ENCODE measurements at regions not wholly inside any gene's neighbourhood (a gene's known extent, or its start where the extent isn't known, plus 50 kb on each side); places are given as distances from the start of the nearest gene placed in this dataset.
A peak's percentile ranks its signal among the peaks of the same experiment; 100 is the strongest.

DNA sequence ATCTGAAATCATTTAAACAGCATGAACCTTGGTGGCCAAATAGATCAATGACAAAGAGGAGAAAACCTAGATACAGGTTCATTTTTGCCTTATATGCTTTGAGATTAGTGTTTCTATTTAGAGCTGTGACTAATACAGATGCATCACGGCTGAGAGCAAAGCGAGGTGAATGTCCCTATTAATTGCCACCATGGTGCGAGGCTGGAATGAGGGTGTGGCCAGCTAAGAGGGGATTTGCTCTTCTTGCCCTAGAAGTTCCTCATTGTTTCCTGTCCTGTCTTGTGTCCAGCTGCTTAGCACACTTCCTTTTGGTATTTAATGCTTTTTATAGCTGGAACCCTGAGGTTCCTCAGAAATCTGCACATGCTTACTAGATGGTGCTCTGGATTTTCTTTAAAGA, 339.1 kb upstream of the RGMA start:
- no peak overlapping the region for H3K4me3 ChIP-seq
- TF ChIP-seq Cebpa-rat (IDR thresholded peaks at IDR 0.05) = no peak
- H3K9me3 ChIP-seq = peaks cover 18% of the 10 kb centered on the region
- H3K4me1 ChIP-seq = no peaks in the 10 kb centered on the region
- H3K4me2 ChIP-seq = no peak overlapping the region
- no peak overlapping the region for H3K9ac ChIP-seq
- no peaks in the 10 kb centered on the region for H3K36me3 ChIP-seq
- no peak overlapping the region for H3K27ac ChIP-seq
- no peaks in the 10 kb centered on the region for H3K27me3 ChIP-seq
- H4K20me1 ChIP-seq = no peaks in the 10 kb centered on the region

DNA sequence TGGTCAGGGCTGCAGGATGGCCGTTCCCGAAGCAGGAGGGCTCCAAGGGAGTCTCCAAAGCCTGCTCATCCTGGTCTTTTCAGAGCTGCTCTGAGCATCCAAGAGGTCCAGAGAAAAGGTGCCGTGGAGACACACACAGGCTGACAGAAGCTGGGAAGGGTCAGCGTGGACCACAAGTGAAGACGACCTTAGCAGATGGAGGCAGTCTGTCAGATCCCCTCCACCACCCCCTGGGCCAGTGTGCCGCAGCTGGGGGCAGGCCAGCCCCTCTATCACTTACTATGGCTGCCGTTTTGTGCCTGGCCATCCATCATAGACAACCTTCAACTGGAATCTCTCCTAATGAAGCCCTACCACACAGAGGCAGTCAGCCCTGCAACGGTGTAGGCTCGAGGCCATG, 335.1 kb upstream of the RGMA start:
- no peaks in the 10 kb centered on the region for H3K27me3 ChIP-seq
- H3K4me3 ChIP-seq = no peak overlapping the region
- H3K9me3 ChIP-seq = no peaks in the 10 kb centered on the region
- no peak overlapping the region for H3K4me2 ChIP-seq
- no peak for TF ChIP-seq Cebpa-rat (IDR thresholded peaks at IDR 0.05)
- H3K9ac ChIP-seq = no peak overlapping the region
- H3K4me1 ChIP-seq = peaks cover 11% of the 10 kb centered on the region
- no peaks in the 10 kb centered on the region for H3K36me3 ChIP-seq
- no peak overlapping the region for H3K27ac ChIP-seq
- H4K20me1 ChIP-seq = no peaks in the 10 kb centered on the region

GRCh38 chr15:93422476-93422875, 333.5 kb upstream of the RGMA start:
- Histone ChIP-seq H3K9me3 (no peaks in the 10 kb centered on the region), H3K27me3 (no peaks in the 10 kb centered on the region), H4K20me1 (no peaks in the 10 kb centered on the region), H3K4me1 (peaks cover 28% of the 10 kb centered on the region), H3K4me3 (no peak overlapping the region), H3K4me2 (no peak overlapping the region), H3K27ac (no peak overlapping the region), H3K9ac (no peak overlapping the region), H3K36me3 (no peaks in the 10 kb centered on the region)
- TF ChIP-seq Cebpa-rat (IDR thresholded peaks at IDR 0.05) = no peak

GRCh38 chr15:93420477-93420876, 331.5 kb upstream of the RGMA start:
- Histone ChIP-seq H3K4me2 (no peak overlapping the region), H4K20me1 (no peaks in the 10 kb centered on the region), H3K9me3 (no peaks in the 10 kb centered on the region), H3K4me1 (peaks cover 35% of the 10 kb centered on the region), H3K36me3 (no peaks in the 10 kb centered on the region), H3K27me3 (no peaks in the 10 kb centered on the region), H3K9ac (no peak overlapping the region), H3K27ac (no peak overlapping the region), H3K4me3 (no peak overlapping the region)
- no peak for TF ChIP-seq Cebpa-rat (IDR thresholded peaks at IDR 0.05)

DNA sequence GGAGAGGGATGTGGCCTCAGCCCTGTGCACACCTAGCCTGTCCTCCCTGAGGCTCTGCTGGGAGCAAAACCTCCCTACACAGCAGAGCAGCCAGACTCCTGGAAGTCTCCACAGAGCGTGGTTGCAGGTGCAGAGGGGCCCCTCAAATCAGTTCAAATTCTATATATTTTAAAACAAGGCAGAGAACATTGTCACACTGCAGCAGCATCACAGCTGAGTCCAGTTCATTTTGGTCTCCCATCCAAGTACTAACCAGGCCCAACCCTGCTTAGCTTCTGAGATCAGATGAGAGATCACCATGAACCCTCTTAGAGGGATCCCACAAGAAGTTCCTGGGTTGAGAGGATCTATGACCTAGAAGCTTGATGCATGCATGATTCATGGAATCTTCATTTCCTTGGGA, 331.0 kb upstream of the RGMA start:
- Histone ChIP-seq H3K4me3 (no peak overlapping the region), H3K9me3 (no peaks in the 10 kb centered on the region), H3K36me3 (no peaks in the 10 kb centered on the region), H3K9ac (no peak overlapping the region), H4K20me1 (no peaks in the 10 kb centered on the region), H3K4me1 (peaks cover 35% of the 10 kb centered on the region), H3K4me2 (peak overlapping the region; percentile 69; the same call in 1 of the 2 replicates), H3K27ac (no peak overlapping the region), H3K27me3 (no peaks in the 10 kb centered on the region)
- no peak for TF ChIP-seq Cebpa-rat (IDR thresholded peaks at IDR 0.05)

GRCh38 chr15:93418566-93418965, 329.6 kb upstream of the RGMA start:
- Histone ChIP-seq H3K9me3 (no peaks in the 10 kb centered on the region), H3K27me3 (no peaks in the 10 kb centered on the region), H3K4me2 (peak overlapping the region; percentile 69), H3K4me1 (peaks cover 41% of the 10 kb centered on the region), H4K20me1 (no peaks in the 10 kb centered on the region), H3K36me3 (no peaks in the 10 kb centered on the region), H3K9ac (no peak overlapping the region), H3K4me3 (no peak overlapping the region), H3K27ac (no peak overlapping the region; the same call in 1 of the 2 replicates)
- no peak for TF ChIP-seq Cebpa-rat (IDR thresholded peaks at IDR 0.05)

DNA sequence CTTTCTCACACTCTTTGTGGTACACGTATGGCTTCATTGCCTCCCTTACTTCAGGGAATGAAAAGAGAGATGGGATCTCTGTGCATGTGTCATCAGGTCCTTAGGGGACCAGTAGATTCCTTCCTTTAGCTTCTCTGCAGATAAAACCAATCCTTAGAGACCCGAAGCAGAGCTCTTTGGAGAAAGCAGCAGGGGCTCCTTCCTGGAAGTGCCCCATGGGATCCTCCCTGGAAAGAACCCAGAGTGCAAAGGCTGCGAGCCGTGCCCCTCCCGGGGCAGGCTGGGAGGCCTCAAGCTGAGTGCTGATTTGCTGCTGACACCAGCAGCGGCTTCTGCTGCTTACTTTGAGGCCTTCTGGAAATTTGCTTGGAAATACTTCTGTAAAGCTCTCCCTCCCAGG, 328.6 kb upstream of the RGMA start:
- H3K4me3 ChIP-seq = no peak overlapping the region
- no peaks in the 10 kb centered on the region for H3K9me3 ChIP-seq
- no peaks in the 10 kb centered on the region for H4K20me1 ChIP-seq
- H3K9ac ChIP-seq = 0 out of 2 replicates have a peak overlapping the region, but pooled peaks have one; percentile 21
- H3K36me3 ChIP-seq = no peaks in the 10 kb centered on the region
- TF ChIP-seq Cebpa-rat (IDR thresholded peaks at IDR 0.05) = no peak
- peak overlapping the region; percentile 69 for H3K4me2 ChIP-seq
- H3K27me3 ChIP-seq = no peaks in the 10 kb centered on the region
- H3K4me1 ChIP-seq = peaks cover 44% of the 10 kb centered on the region
- no peak overlapping the region for H3K27ac ChIP-seq

DNA sequence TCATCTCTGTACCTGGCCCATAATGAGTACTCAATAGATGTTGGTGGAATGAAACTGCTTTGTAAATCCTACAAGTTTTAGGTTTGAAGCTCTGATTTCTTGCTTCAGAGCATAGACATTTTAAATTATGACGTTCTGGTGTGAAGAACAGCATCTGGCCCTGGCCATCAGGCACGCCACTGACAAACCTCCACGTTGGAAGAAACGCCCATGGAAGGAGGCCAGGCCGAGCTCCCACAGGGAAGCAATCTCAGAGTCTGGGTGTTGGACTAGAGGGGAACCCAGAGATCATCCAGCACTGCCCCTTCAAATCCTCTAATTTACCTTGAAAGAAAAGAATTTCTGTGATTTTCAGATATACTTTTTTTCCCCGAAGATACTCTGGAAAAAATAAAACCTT, 328.1 kb upstream of the RGMA start:
- Histone ChIP-seq H3K4me3 (no peak overlapping the region), H3K27me3 (no peaks in the 10 kb centered on the region), H3K9me3 (no peaks in the 10 kb centered on the region), H3K27ac (no peak overlapping the region), H3K4me2 (peak overlapping the region; percentile 69), H3K36me3 (no peaks in the 10 kb centered on the region), H3K4me1 (peaks cover 44% of the 10 kb centered on the region), H4K20me1 (no peaks in the 10 kb centered on the region), H3K9ac (no peak overlapping the region)
- TF ChIP-seq Cebpa-rat (IDR thresholded peaks at IDR 0.05) = no peak

DNA sequence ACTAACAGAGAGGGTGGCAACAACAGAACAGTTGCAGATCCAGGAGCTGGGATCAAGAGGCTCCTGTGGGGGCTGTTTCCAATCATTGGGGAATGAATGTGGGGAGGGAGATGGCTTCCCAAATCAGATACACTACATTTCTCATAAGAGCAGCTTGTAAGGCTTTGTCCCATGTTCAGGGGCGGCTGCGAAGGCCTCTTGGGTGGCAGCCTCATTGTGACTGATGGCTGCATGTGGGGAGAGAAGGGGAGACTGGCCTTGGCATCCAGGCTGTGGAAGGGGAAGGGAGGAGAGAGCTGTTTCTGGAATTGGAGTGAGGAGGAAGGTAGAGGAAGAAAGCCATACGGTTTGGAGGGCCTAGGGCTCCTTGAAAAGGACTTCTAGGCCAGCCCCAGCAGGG, 326.6 kb upstream of the RGMA start:
- no peak for TF ChIP-seq Cebpa-rat (IDR thresholded peaks at IDR 0.05)
- H4K20me1 ChIP-seq = no peaks in the 10 kb centered on the region
- H3K27me3 ChIP-seq = no peaks in the 10 kb centered on the region
- H3K4me1 ChIP-seq = peaks cover 44% of the 10 kb centered on the region
- no peak overlapping the region for H3K4me3 ChIP-seq
- peaks cover 10% of the 10 kb centered on the region; the same call in 1 of the 2 replicates for H3K9me3 ChIP-seq
- no peak overlapping the region for H3K27ac ChIP-seq
- no peak overlapping the region for H3K4me2 ChIP-seq
- no peaks in the 10 kb centered on the region for H3K36me3 ChIP-seq
- no peak overlapping the region for H3K9ac ChIP-seq

- H3K27ac ChIP-seq = no peak overlapping the region
- no peaks in the 10 kb centered on the region for H3K36me3 ChIP-seq
- H3K27me3 ChIP-seq = no peaks in the 10 kb centered on the region
- H4K20me1 ChIP-seq = no peaks in the 10 kb centered on the region
- no peak overlapping the region for H3K4me3 ChIP-seq
- H3K4me2 ChIP-seq = no peak overlapping the region
- H3K9ac ChIP-seq = no peak overlapping the region
- H3K4me1 ChIP-seq = peaks cover 38% of the 10 kb centered on the region
- no peak for TF ChIP-seq Cebpa-rat (IDR thresholded peaks at IDR 0.05)
- H3K9me3 ChIP-seq = peaks cover 10% of the 10 kb centered on the region; the same call in 1 of the 2 replicates
Measured at GRCh38 chr15:93414576-93415231, 325.7 kb upstream of the RGMA start.
